GM12865 (cell line): ENCODE measurements at regions not wholly inside any gene's neighbourhood (a gene's known extent, or its start where the extent isn't known, plus 50 kb on each side); places are given as distances from the start of the nearest gene placed in this dataset.

Source experiments
- DNase-seq: peaks from one replicate; pipeline ENCODE4 v3.0.0; 2010; ENCODE audit warnings: low read depth
- H3K4me3 ChIP-seq: 2 replicates; pipeline ENCODE4 v1.5.1; 2011; ENCODE audit warnings: mild to moderate bottlenecking, low read depth, low read length, control low read depth
- CTCF ChIP-seq: IDR thresholded peaks from 2 replicates; pipeline ENCODE4 v1.5.1; 2011; ENCODE audit warnings: low read length, control low read depth, low read depth, inconsistent platforms; ENCODE audit not compliant: insufficient read depth; ENCODE audit errors: missing control alignments

DNA sequence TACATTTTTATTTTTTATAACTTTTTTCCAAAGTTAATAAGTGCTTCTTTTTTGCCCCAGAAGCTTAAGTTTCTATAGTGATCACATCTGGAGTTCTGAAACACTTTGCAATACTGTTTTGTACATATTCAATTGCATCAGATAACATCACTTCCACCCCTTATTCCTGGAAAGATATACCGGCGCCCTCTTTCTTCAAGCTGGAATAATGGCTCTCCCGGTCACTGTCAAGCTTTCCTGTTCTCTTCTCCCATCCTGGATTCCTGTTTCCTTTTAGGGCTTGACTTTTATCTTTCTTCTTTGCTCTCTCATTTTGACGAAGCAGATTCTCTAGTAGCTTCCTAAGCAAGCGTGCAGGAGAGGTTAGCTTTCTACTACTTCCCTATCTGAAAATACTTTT lies 1866.8 kb downstream of the MRPL39 start:
- DNase-seq, result no peak
- no peak for TF ChIP-seq CTCF
- H3K4me3 ChIP-seq, result no peak overlapping the region

- TF ChIP-seq CTCF, result no peak
- DNase-seq, result no peak
- H3K4me3 ChIP-seq, result no peak overlapping the region
Observed at GRCh38 chr21:23732776-23733175, 1874.5 kb downstream of the MRPL39 start.

DNA sequence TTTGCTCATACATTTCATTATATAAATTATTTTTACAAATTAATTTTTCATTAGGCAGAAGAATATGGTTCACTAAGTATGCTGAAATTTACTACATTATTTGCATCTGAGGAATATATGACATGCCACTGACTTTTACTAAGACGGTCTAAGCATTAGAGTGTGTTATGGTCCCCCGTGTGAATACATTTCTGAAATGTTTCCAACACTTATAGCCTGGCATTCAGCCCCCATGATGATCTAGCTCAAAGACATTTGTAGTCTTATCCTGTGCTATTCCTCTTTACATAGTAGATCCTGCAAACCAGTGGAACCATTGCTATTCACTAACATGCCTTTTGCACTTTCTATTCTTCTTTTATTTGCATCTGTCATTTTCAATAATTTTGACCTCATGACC lies 1878.0 kb downstream of the MRPL39 start:
- TF ChIP-seq CTCF, result no peak
- H3K4me3 ChIP-seq, result no peak overlapping the region

DNA sequence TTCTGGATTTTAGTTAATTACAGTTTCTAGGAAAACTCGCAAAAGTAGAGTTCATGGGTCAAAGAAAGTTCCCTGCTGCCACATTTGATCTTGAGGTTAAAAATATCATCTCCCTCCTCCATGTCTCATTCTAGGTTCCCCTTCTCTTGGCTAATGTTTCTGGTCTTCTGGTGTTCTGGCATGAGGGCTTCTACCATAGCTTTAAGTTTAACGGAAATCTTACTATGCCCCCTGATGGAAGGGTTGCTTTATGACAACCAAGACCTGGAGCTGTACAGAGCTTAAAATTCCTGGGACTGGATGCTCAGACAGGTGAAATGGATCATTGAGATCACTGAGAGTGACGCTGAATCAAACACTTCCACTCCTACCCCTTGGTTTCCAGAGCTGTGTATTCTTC lies 1881.7 kb downstream of the MRPL39 start:
- H3K4me3 ChIP-seq, result no peak overlapping the region
- DNase-seq, result peak; percentile 3
- no peak for TF ChIP-seq CTCF

More for the DNA sequence above, 1878.0 kb downstream of the MRPL39 start:
- DNase-seq, result no peak

DNA sequence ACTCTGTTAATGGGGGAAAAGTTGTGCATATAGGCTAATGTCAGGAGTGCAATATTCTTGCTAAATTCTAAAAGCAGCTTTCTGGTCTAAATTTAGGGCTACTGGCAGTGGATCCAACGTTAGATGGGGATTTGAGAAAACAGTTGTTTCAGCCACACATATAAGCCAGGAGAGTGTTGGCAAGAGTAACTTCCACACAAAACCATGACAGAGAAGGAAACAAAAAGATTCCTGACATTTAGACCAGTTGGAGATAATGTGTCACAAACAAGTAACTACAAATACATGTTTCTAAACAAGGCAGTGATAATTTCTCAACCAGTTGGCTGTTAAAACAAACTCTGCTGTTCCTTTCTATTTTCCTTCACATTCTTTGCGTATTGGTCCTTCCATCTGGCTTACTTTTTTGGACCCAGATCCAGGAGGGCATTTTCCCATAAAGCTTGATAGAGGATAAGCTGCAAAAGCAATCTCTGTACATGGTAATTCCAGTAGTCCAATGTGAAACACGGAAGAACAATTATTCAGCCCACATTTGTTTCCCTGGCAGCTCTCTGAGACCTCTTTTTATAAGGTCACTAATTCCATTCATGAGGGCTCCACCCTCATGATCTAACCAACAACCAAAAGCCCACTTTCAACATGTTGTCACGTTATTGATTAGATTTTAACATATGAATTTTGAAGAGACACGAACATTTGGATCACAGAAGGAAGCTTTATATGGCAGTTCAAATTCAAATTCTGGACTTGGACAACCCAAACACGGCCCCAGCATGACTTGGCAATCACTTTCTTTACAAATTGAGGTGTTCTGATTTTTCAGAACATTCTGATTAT lies 1888.6 kb downstream of the MRPL39 start:
- TF ChIP-seq CTCF, result no peak
- no peak overlapping the region for H3K4me3 ChIP-seq
- DNase-seq, result no peak

DNA sequence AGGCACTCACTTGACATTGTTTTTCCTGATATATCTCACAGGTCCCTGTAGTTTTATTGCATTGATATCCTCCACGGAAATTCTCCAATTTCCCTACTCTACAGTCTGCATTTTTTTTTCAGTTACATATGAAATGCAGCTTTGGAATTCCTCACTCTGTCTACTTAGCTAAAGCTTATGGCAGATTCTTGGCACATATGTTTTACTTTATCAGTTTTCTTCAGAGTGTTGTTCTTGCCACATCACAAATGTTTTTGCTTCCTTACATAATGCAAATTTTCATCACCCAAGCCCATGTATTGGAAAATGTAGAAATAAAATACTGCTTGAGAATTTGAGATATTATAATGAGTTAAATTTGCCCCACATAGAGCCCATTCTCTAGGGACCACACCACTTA lies 1895.1 kb downstream of the MRPL39 start:
- no peak for DNase-seq
- no peak overlapping the region for H3K4me3 ChIP-seq
- no peak for TF ChIP-seq CTCF

GRCh38 chr21:23706431-23706830 lies 1900.8 kb downstream of the MRPL39 start:
- no peak overlapping the region for H3K4me3 ChIP-seq
- no peak for DNase-seq
- TF ChIP-seq CTCF, result no peak
